Neural progenitor cell (in vitro differentiated cells): ENCODE measurements at regions not wholly inside any gene's neighbourhood (a gene's known extent, or its start where the extent isn't known, plus 50 kb on each side); places are given as distances from the start of the nearest gene placed in this dataset.

ENCODE experiments used
- DNase-seq: peaks from one replicate; pipeline ENCODE4 v3.0.0-alpha.2; 2016; ENCODE audit warnings: low spot score
- H2AFZ ChIP-seq: fragments of 200-600 bp; sonication (generic); replicated peaks from 2 replicates; pipeline ENCODE4 v1.6.1; 2016; ENCODE audit warnings: antibody characterized with exemption
- H3F3A ChIP-seq: fragments of 200-600 bp; sonication (generic); 2 replicates; pipeline ENCODE4 v1.6.1; 2016; ENCODE audit warnings: antibody characterized with exemption, low read depth
- H3K27ac ChIP-seq: fragments of 200-600 bp; sonication (generic); 2 replicates; pipeline ENCODE4 v1.5.1; 2016; ENCODE audit warnings: mild to moderate bottlenecking
- H3K27me3 ChIP-seq: fragments of 200-600 bp; sonication (generic); 2 replicates; pipeline ENCODE4 v1.6.1; 2016; ENCODE audit warnings: mild to moderate bottlenecking, moderate library complexity
- H3K36me3 ChIP-seq: fragments of 200-600 bp; sonication (generic); 2 replicates; pipeline ENCODE4 v1.5.1; 2016
- H3K4me1 ChIP-seq: fragments of 200-600 bp; sonication (generic); 2 replicates; pipeline ENCODE4 v1.6.1; 2016; ENCODE audit warnings: mixed run types
- H3K4me2 ChIP-seq: fragments of 200-600 bp; sonication (generic); 2 replicates; pipeline ENCODE4 v1.6.1; 2016
- H3K4me3 ChIP-seq: fragments of 200-600 bp; sonication (generic); 2 replicates; pipeline ENCODE4 v1.5.1; 2016
- H3K79me2 ChIP-seq: fragments of 200-600 bp; sonication (generic); 2 replicates; pipeline ENCODE4 v1.6.1; 2016; ENCODE audit warnings: low read depth
- H3K9ac ChIP-seq: fragments of 200-600 bp; sonication (generic); 2 replicates; pipeline ENCODE4 v1.6.1; 2016
- H3K9me3 ChIP-seq: fragments of 200-600 bp; sonication (generic); 2 replicates; pipeline ENCODE4 v1.5.1; 2016; ENCODE audit warnings: low read depth
- H4K20me1 ChIP-seq: fragments of 200-600 bp; sonication (generic); 2 replicates; pipeline ENCODE4 v1.6.1; 2016; ENCODE audit warnings: low read depth
- H3K27ac Mint-ChIP-seq: 3 replicates; pipeline ENCODE4 v1.8.0; 2021; ENCODE audit warnings: mixed read lengths
- H3K27me3 Mint-ChIP-seq: 2 replicates; pipeline ENCODE4 v1.8.0; 2022; ENCODE audit warnings: low read depth, mild to moderate bottlenecking, inconsistent platforms, moderate library complexity, mixed read lengths; ENCODE audit not compliant: insufficient read depth
- H3K36me3 Mint-ChIP-seq: 3 replicates; pipeline ENCODE4 v1.8.0; 2021; ENCODE audit warnings: mixed read lengths
- H3K4me1 Mint-ChIP-seq: 3 replicates; pipeline ENCODE4 v1.8.0; 2021; ENCODE audit warnings: mixed read lengths
- H3K4me3 Mint-ChIP-seq: 3 replicates; pipeline ENCODE4 v1.8.0; 2021; ENCODE audit warnings: mild to moderate bottlenecking, moderate library complexity, mixed read lengths
- H3K9me3 Mint-ChIP-seq: 3 replicates; pipeline ENCODE4 v1.8.0; 2020; ENCODE audit warnings: mixed read lengths
- CTCF ChIP-seq: fragments of 200-600 bp; sonication (generic); IDR thresholded peaks from 2 replicates; pipeline ENCODE4 v1.5.1; 2017; ENCODE audit warnings: antibody characterized with exemption, mild to moderate bottlenecking
- EZH2 ChIP-seq: fragments of 200-600 bp; sonication (generic); IDR thresholded peaks from 2 replicates; pipeline ENCODE4 v1.6.1; 2017; ENCODE audit warnings: antibody characterized with exemption, mild to moderate bottlenecking, moderate library complexity
- EZH2phosphoT487 ChIP-seq: fragments of 200-600 bp; sonication (generic); IDR thresholded peaks from 2 replicates; pipeline ENCODE4 v1.6.1; 2017; ENCODE audit warnings: antibody characterized with exemption

DNA sequence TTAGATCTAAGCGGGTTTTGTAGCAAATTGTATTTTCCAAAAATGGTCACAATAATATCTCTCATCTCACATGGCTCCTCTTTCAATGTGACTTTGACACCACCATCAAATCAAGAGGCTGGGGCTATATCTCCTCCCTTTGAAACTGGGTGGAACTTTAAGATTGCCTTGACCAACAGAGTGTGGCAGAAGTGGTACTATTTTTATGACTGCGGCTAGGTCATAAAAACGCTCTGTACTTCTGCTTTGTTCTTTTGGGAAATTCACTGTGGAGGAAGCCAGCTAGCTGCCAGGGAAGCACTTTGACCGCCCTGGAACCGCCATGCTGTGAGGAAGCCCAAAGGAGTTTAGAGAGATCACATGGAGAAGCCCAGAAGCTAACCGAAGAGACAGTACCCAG is 50.7 kb upstream of the ACOT11 start:
- Histone ChIP-seq H3F3A (peaks cover 10% of the 10 kb centered on the region), H3K4me1 (peaks cover 13% of the 10 kb centered on the region), H3K36me3 (no peaks in the 10 kb centered on the region), H3K27me3 (peaks cover 29% of the 10 kb centered on the region), H3K27ac (no peak overlapping the region), H4K20me1 (no peaks in the 10 kb centered on the region), H3K4me2 (no peak overlapping the region), H3K79me2 (no peaks in the 10 kb centered on the region), H2AFZ (no peak overlapping the region), H3K9me3 (no peaks in the 10 kb centered on the region), H3K4me3 (no peak overlapping the region), H3K9ac (no peak overlapping the region)
- Mint-ChIP-seq H3K27me3 (peaks cover 28% of the 10 kb centered on the region), H3K27ac (no peak overlapping the region), H3K36me3 (peaks cover 2% of the 10 kb centered on the region), H3K9me3 (no peaks in the 10 kb centered on the region), H3K4me3 (no peak overlapping the region), H3K4me1 (peaks cover 22% of the 10 kb centered on the region)
- TF ChIP-seq EZH2 (no peak), CTCF (no peak), EZH2phosphoT487 (no peak)
- no peak for DNase-seq

GRCh38 chr1:54495954-54496353 is 52.1 kb upstream of the ACOT11 start:
- Mint-ChIP-seq H3K27me3 (peaks cover 30% of the 10 kb centered on the region), H3K36me3 (peaks cover 2% of the 10 kb centered on the region), H3K27ac (no peak overlapping the region), H3K4me3 (peak overlapping the region; percentile 19), H3K4me1 (peaks cover 25% of the 10 kb centered on the region), H3K9me3 (no peaks in the 10 kb centered on the region)
- no peak overlapping the region for H2AFZ ChIP-seq
- no peak overlapping the region for H3K4me3 ChIP-seq
- no peak overlapping the region for H3K9ac ChIP-seq
- H3K27me3 ChIP-seq: peaks cover 28% of the 10 kb centered on the region
- H3K79me2 ChIP-seq: no peaks in the 10 kb centered on the region
- no peaks in the 10 kb centered on the region for H3K36me3 ChIP-seq
- no peaks in the 10 kb centered on the region for H3K9me3 ChIP-seq
- DNase-seq: no peak
- H3F3A ChIP-seq: peaks cover 14% of the 10 kb centered on the region
- no peak overlapping the region for H3K27ac ChIP-seq
- TF ChIP-seq EZH2 (no peak), CTCF (no peak), EZH2phosphoT487 (no peak)
- H4K20me1 ChIP-seq: no peaks in the 10 kb centered on the region
- peaks cover 16% of the 10 kb centered on the region for H3K4me1 ChIP-seq
- no peak overlapping the region for H3K4me2 ChIP-seq

- DNase-seq: no peak
- H3K36me3 ChIP-seq: no peaks in the 10 kb centered on the region
- peaks cover 30% of the 10 kb centered on the region for H3K27me3 Mint-ChIP-seq
- H3K9me3 Mint-ChIP-seq: no peaks in the 10 kb centered on the region
- peaks cover 2% of the 10 kb centered on the region for H3K36me3 Mint-ChIP-seq
- no peak overlapping the region for H3K9ac ChIP-seq
- H3K4me3 Mint-ChIP-seq: no peak overlapping the region
- H3K4me1 ChIP-seq: peaks cover 17% of the 10 kb centered on the region
- H3K4me1 Mint-ChIP-seq: peaks cover 28% of the 10 kb centered on the region
- peaks cover 6% of the 10 kb centered on the region for H3K27me3 ChIP-seq
- H3K79me2 ChIP-seq: no peaks in the 10 kb centered on the region
- no peak overlapping the region for H3K27ac ChIP-seq
- H2AFZ ChIP-seq: no peak overlapping the region
- peaks cover 8% of the 10 kb centered on the region for H4K20me1 ChIP-seq
- no peaks in the 10 kb centered on the region for H3K9me3 ChIP-seq
- no peak overlapping the region for H3K4me2 ChIP-seq
- peaks cover 34% of the 10 kb centered on the region for H3F3A ChIP-seq
- no peak overlapping the region for H3K27ac Mint-ChIP-seq
- TF ChIP-seq EZH2phosphoT487 (no peak), CTCF (no peak), EZH2 (no peak)
- H3K4me3 ChIP-seq: no peak overlapping the region
These were observed 54.4 kb upstream of the ACOT11 start for GRCh38 chr1:54493608-54494007.
